ENCODE measurements at regions not wholly inside any gene's neighbourhood (a gene's known extent, or its start where the extent isn't known, plus 50 kb on each side); places are given as distances from the start of the nearest gene placed in this dataset.
"Not testable (repeated sequence)": the region's sequence is repeated elsewhere in the genome, so short reads cannot be mapped to it uniquely, and the experiment has no call there.

DNA sequence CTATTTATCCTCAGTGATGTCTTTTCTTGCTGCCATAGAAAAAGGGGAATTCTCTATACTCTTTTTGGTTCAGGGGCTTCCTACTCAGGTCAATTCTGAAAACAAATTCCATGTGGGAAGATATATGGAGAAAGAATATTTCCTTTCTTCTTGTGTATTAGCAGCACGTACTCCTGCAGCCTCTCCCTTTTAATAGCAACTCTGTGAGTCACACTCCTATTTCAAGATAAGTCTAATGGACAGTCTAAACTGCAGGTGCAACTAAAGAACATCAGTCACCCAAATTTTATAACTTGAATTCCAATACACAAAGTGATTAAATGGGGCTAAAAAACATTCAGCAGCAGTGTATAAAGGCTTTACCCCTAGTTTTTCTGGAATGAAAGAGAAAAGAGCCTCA is 942.2 kb downstream of the CNTNAP5 start:
- Mint-ChIP-seq H3K4me1 (ENCODE audit: low read depth) (no peaks in the 10 kb centered on the region), H3K9me3 (peaks cover 11% of the 10 kb centered on the region), H3K27me3 (no peaks in the 10 kb centered on the region), H3K36me3 (ENCODE audit: low read depth) (no peaks in the 10 kb centered on the region), H3K27ac (no peak overlapping the region), H3K4me3 (no peak overlapping the region)
- DNase-seq, result no peak

DNA sequence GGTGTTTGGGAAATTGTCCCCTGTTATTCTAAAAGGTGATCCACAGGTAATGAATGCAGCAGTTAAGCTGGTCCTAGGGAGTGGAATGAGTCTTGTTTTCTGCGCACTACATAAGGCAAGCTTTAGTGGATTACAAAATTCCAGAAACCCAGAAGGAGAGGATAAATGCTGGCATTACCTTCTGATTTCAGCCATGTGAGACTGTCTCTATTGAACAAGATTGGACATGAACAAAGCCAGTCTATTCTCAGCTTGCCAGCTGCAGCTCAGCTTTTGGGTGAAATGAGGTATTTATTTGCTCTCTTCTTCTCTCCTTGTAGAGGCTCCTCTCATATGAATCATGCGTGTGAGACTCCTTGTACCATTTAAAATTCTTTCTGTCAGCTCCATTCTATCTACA is 944.9 kb downstream of the CNTNAP5 start:
- Mint-ChIP-seq H3K27me3 (no peaks in the 10 kb centered on the region), H3K36me3 (ENCODE audit: low read depth) (no peaks in the 10 kb centered on the region), H3K9me3 (peaks cover 9% of the 10 kb centered on the region), H3K4me3 (no peak overlapping the region), H3K4me1 (ENCODE audit: low read depth) (no peaks in the 10 kb centered on the region), H3K27ac (no peak overlapping the region)
- no peak for DNase-seq

- Mint-ChIP-seq H3K4me1 (ENCODE audit: low read depth) (no peaks in the 10 kb centered on the region), H3K27ac (no peak overlapping the region), H3K4me3 (no peak overlapping the region), H3K9me3 (no peaks in the 10 kb centered on the region), H3K36me3 (ENCODE audit: low read depth) (no peaks in the 10 kb centered on the region), H3K27me3 (no peaks in the 10 kb centered on the region)
- DNase-seq, result no peak
These were observed 948.3 kb downstream of the CNTNAP5 start for GRCh38 chr2:124973396-124973795.

DNA sequence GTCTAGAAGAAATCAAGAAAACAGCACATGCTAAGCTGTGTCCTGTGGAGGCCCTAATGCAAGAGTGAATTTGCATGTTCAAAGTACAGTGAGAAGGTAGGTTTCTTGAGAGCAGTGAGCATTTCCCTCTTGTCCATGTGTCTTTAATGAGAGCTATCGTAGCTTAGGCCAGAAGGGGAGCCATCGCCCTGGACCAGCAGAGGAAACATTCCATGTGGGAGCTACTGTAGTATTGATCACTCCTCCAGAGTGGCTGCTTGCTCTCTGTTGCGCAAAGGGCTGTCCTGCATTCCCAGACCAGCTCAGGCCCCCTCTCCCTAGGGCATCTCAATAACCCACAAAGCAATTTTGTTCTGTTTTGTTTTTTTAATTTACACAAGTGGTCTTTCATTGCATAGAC is 950.1 kb downstream of the CNTNAP5 start:
- H3K4me1 Mint-ChIP-seq (ENCODE audit: low read depth), result no peaks in the 10 kb centered on the region
- no peak overlapping the region for H3K4me3 Mint-ChIP-seq
- no peak overlapping the region for H3K27ac Mint-ChIP-seq
- H3K27me3 Mint-ChIP-seq, result no peaks in the 10 kb centered on the region
- DNase-seq, result no peak
- H3K9me3 Mint-ChIP-seq, result peaks cover 4% of the 10 kb centered on the region
- no peaks in the 10 kb centered on the region for H3K36me3 Mint-ChIP-seq (ENCODE audit: low read depth)

DNA sequence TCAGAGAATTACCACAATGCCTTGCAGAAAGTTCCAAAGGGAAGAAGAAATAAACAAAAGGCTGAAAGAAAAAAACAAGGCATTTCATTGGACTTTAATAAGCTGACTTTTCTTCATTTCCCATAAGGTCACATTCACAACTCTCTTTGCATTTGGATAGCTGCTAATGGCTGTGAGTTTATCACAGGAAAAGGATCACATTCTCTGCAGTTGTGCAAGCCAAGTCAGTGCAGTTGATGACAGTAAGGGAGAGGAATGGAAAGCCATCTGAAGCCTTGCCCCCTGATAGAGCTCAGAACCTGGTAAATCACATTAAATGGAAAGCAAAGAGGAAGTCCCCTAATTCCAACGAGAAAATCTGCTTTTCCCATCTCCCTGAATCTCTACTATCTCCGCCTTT is 950.6 kb downstream of the CNTNAP5 start:
- H3K4me1 Mint-ChIP-seq (ENCODE audit: low read depth), result no peaks in the 10 kb centered on the region

DNA sequence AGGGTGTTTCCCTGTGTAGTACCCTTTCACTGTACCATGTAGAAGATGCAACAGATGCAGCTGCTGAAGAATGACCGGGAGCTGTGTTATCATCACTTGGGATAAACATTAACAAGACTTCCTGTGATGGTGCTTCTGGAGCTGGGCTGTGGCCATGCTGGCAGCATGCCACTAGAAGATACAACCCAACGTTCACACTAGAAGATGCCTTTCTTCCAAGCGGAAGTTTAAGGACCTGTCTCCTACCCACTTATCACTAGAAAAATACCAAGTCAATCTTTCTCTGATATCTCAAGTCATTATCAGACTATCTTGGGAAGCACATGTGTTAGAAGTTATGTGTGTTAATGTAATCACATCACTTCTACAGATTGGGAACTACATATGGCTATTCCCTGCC is 953.5 kb downstream of the CNTNAP5 start:
- no peaks in the 10 kb centered on the region for H3K36me3 Mint-ChIP-seq (ENCODE audit: low read depth)
- no peak overlapping the region for H3K27ac Mint-ChIP-seq
- peaks cover 4% of the 10 kb centered on the region for H3K9me3 Mint-ChIP-seq
- H3K4me1 Mint-ChIP-seq (ENCODE audit: low read depth), result no peaks in the 10 kb centered on the region
- H3K4me3 Mint-ChIP-seq, result no peak overlapping the region
- no peak for DNase-seq
- H3K27me3 Mint-ChIP-seq, result no peaks in the 10 kb centered on the region

More for the DNA sequence above, 950.6 kb downstream of the CNTNAP5 start:
- Mint-ChIP-seq H3K27me3 (no peaks in the 10 kb centered on the region), H3K27ac (no peak overlapping the region), H3K4me3 (no peak overlapping the region), H3K36me3 (ENCODE audit: low read depth) (no peaks in the 10 kb centered on the region), H3K9me3 (peaks cover 4% of the 10 kb centered on the region)
- DNase-seq, result no peak

DNA sequence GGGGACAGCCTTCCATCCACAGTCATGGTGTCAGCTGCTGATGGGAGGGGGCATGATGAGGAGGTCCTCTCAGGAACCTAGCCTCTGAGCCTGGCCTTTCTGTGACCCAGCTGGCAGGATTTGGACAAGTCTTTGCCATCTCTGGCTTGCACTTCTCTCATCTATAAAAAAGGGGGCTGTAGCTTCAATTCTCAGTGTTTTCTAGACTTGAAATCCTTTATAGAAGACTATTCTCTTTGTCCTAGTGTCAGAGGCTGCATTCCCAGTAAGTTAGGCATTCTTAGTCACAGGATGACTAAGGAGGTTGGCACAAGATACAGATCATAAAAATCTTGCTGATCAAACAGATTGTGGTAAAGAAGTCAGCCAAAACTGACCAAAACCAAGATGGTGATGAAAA is 958.5 kb downstream of the CNTNAP5 start:
- Mint-ChIP-seq H3K27ac (no peak overlapping the region), H3K36me3 (ENCODE audit: low read depth) (no peaks in the 10 kb centered on the region), H3K4me3 (no peak overlapping the region), H3K9me3 (peaks cover 10% of the 10 kb centered on the region), H3K27me3 (no peaks in the 10 kb centered on the region), H3K4me1 (ENCODE audit: low read depth) (no peaks in the 10 kb centered on the region)
- no peak for DNase-seq

- no peaks in the 10 kb centered on the region for H3K27me3 Mint-ChIP-seq
- no peaks in the 10 kb centered on the region for H3K36me3 Mint-ChIP-seq (ENCODE audit: low read depth)
- H3K4me3 Mint-ChIP-seq, result no peak overlapping the region
- H3K27ac Mint-ChIP-seq, result no peak overlapping the region
- DNase-seq, result no peak
- H3K9me3 Mint-ChIP-seq, result peaks cover 12% of the 10 kb centered on the region
- H3K4me1 Mint-ChIP-seq (ENCODE audit: low read depth), result no peaks in the 10 kb centered on the region
These were observed 960.2 kb downstream of the CNTNAP5 start for GRCh38 chr2:124985270-124985669.

DNA sequence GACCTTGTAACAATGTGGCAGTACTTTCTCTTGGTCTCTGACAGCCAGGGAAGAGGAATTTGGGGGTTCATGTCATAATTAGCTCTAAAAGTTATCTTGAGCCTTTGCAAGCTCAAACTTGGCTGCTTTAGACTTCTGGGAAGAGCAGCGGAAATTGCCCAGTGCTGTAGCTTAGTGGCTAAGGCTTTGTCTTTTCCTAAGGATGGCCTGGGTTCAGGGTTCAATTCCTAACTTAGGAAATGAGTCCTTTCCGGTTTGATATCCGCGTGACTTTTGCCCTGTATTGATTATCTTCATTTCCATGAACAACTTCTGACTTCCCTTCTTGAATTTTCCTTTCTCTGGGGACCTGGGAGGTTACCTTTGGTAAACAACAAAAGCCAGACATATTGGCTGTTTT is 961.0 kb downstream of the CNTNAP5 start:
- DNase-seq, result no peak
- Mint-ChIP-seq H3K27ac (no peak overlapping the region), H3K27me3 (no peaks in the 10 kb centered on the region), H3K9me3 (peaks cover 12% of the 10 kb centered on the region), H3K36me3 (ENCODE audit: low read depth) (no peaks in the 10 kb centered on the region), H3K4me3 (no peak overlapping the region), H3K4me1 (ENCODE audit: low read depth) (no peaks in the 10 kb centered on the region)

- H3K27me3 Mint-ChIP-seq; H3K4me1 Mint-ChIP-seq (ENCODE audit: low read depth): not testable (repeated sequence)
These were observed 961.8 kb downstream of the CNTNAP5 start for GRCh38 chr2:124986870-124987269.

GRCh38 chr2:124987436-124987835 is 962.3 kb downstream of the CNTNAP5 start:
- not testable (repeated sequence) for H3K4me1 Mint-ChIP-seq (ENCODE audit: low read depth); H3K27ac Mint-ChIP-seq; H3K4me3 Mint-ChIP-seq; DNase-seq; H3K27me3 Mint-ChIP-seq; H3K36me3 Mint-ChIP-seq (ENCODE audit: low read depth)
- peaks cover 15% of the 10 kb centered on the region for H3K9me3 Mint-ChIP-seq

More at GRCh38 chr2:124986870-124987269, 961.8 kb downstream of the CNTNAP5 start:
- peaks cover 12% of the 10 kb centered on the region for H3K9me3 Mint-ChIP-seq
- not testable (repeated sequence) for DNase-seq; H3K27ac Mint-ChIP-seq; H3K4me3 Mint-ChIP-seq; H3K36me3 Mint-ChIP-seq (ENCODE audit: low read depth)

GRCh38 chr2:124988111-124988510 is 963.0 kb downstream of the CNTNAP5 start:
- H3K36me3 Mint-ChIP-seq (ENCODE audit: low read depth), result no peaks in the 10 kb centered on the region
- H3K27ac Mint-ChIP-seq, result no peak overlapping the region
- H3K27me3 Mint-ChIP-seq, result no peaks in the 10 kb centered on the region
- H3K4me3 Mint-ChIP-seq, result no peak overlapping the region
- peaks cover 15% of the 10 kb centered on the region for H3K9me3 Mint-ChIP-seq
- DNase-seq, result no peak
- H3K4me1 Mint-ChIP-seq (ENCODE audit: low read depth), result no peaks in the 10 kb centered on the region

GRCh38 chr2:124988794-124989193 is 963.7 kb downstream of the CNTNAP5 start:
- H3K4me3 Mint-ChIP-seq, result no peak overlapping the region
- peaks cover 15% of the 10 kb centered on the region for H3K9me3 Mint-ChIP-seq
- no peak overlapping the region for H3K27ac Mint-ChIP-seq
- no peaks in the 10 kb centered on the region for H3K27me3 Mint-ChIP-seq
- H3K4me1 Mint-ChIP-seq (ENCODE audit: low read depth), result no peaks in the 10 kb centered on the region
- no peaks in the 10 kb centered on the region for H3K36me3 Mint-ChIP-seq (ENCODE audit: low read depth)
- no peak for DNase-seq

DNA sequence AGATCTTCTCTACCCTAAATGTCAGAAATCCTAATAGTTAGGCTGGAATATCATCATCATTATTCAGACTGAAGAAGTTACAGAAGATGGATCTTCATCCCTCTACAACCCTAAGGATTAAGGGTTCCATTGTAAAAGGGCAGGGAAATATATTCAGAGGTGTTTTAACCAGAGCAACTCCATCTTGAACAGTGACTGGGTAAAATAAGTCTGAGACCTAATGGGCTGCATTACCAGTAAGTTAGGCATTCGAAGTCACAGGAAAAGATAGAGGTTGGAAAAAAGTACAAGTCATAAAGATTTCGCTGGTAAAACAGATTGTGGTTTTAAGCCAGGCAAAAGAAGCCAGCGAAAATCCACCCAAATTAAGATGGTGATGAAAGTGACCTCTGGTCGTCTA is 968.7 kb downstream of the CNTNAP5 start:
- DNase-seq, result no peak
- Mint-ChIP-seq H3K9me3 (peaks cover 14% of the 10 kb centered on the region), H3K27ac (no peak overlapping the region), H3K4me1 (ENCODE audit: low read depth) (no peaks in the 10 kb centered on the region), H3K4me3 (no peak overlapping the region), H3K27me3 (no peaks in the 10 kb centered on the region), H3K36me3 (ENCODE audit: low read depth) (no peaks in the 10 kb centered on the region)

- Mint-ChIP-seq H3K4me3 (no peak overlapping the region), H3K27me3 (no peaks in the 10 kb centered on the region), H3K36me3 (ENCODE audit: low read depth) (no peaks in the 10 kb centered on the region)
These were observed 970.3 kb downstream of the CNTNAP5 start for GRCh38 chr2:124995185-124995912.

DNA sequence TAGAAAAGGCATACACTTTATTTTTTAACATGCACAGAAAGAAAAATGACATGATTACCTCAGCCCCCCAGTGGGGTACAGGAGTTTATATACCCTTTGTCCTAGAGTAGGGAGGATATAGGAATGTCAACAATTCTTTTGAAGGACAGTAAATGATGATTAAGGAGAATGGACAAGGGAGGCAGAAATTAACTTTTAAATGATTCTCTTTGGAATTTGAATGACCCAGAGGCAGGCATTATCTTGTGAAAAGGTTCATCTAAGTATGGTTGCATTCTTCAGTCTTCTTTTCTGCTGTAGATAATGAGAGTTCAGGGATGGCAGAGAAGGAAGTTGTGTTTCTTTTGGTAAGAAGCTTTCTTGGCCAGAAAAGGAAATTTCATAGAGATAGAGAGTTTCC is 971.3 kb downstream of the CNTNAP5 start:
- H3K4me1 Mint-ChIP-seq (ENCODE audit: low read depth), result no peaks in the 10 kb centered on the region
- H3K36me3 Mint-ChIP-seq (ENCODE audit: low read depth), result no peaks in the 10 kb centered on the region
- H3K9me3 Mint-ChIP-seq, result peaks cover 10% of the 10 kb centered on the region
- no peak for DNase-seq
- no peak overlapping the region for H3K4me3 Mint-ChIP-seq
- no peak overlapping the region for H3K27ac Mint-ChIP-seq
- H3K27me3 Mint-ChIP-seq, result no peaks in the 10 kb centered on the region

More at GRCh38 chr2:124995185-124995912, 970.3 kb downstream of the CNTNAP5 start:
- H3K9me3 Mint-ChIP-seq, result peaks cover 10% of the 10 kb centered on the region
- H3K4me1 Mint-ChIP-seq (ENCODE audit: low read depth), result no peaks in the 10 kb centered on the region
- no peak overlapping the region for H3K27ac Mint-ChIP-seq
- DNase-seq, result no peak
